A549 (cell line): ENCODE measurements at regions not wholly inside any gene's neighbourhood (a gene's known extent, or its start where the extent isn't known, plus 50 kb on each side); places are given as distances from the start of the nearest gene placed in this dataset.

Source experiments
- ATAC-seq, 2 experiments: fragments of 200-7000 bp in 1 of 2; fragments of >200 bp in 1 of 2; cut with Nextera tagmentation in 1 of 2; cut with Tn5 transposase in 1 of 2; 3 replicates each; pipeline versions ENCODE4 v1.8.0 to v1.9.1; 2018 to 2020; ENCODE audit warnings: mild to moderate bottlenecking in 1 of 2, moderate library complexity in 1 of 2
- CTCF ChIA-PET: fragments of 300-600 bp; sonication (Branson Sonifier 250); formaldehyde crosslinking; extraction: SDS; loops from one replicate; lab custom pipeline; 2021; ENCODE audit warnings: antibody characterized with exemption, inconsistent platforms; lab: Yijun Ruan, JAX
- POLR2A ChIA-PET: fragments of 350-600 bp; formaldehyde crosslinking; extraction: SDS; loops from one replicate; lab custom pipeline; 2021; ENCODE audit warnings: antibody characterized with exemption, inconsistent platforms; lab: Yijun Ruan, JAX
- DNase-seq, 2 experiments: peaks; one replicate each; pipeline versions ENCODE4 v3.0.0 to v3.0.0-alpha.2; 2011 to 2016; ENCODE audit warnings: low read depth in 1 of 2, low spot score in 1 of 2
- FAIRE-seq: peaks from 2 replicates; lab custom pipeline; 2011; peaks lifted over from hg19 to GRCh38; lab: Jason Lieb, UNC
- H3K27ac ChIP-seq, 2 experiments: fragments of >200 bp; sonication (Bioruptor Twin); formaldehyde crosslinking; 3 replicates each; pipeline ENCODE4 v1.5.1; 2016 to 2017
- H3K4me1 ChIP-seq: fragments of >200 bp; sonication (Bioruptor Twin); formaldehyde crosslinking; 3 replicates; pipeline ENCODE4 v1.6.1; 2016
- H3K4me2 ChIP-seq: fragments of >200 bp; sonication (Bioruptor Twin); formaldehyde crosslinking; 3 replicates; pipeline ENCODE4 v1.6.1; 2016
- H3K4me3 ChIP-seq: fragments of >200 bp; sonication (Bioruptor Twin); formaldehyde crosslinking; 3 replicates; pipeline ENCODE4 v1.5.1; 2016
- H3K9me3 ChIP-seq: fragments of >200 bp; sonication (Bioruptor Twin); formaldehyde crosslinking; 3 replicates; pipeline ENCODE4 v1.6.1; 2016
- ATOH8 ChIP-seq: fragments of 250-450 bp; sonication (Bioruptor Pico); IDR thresholded peaks from 2 replicates; pipeline ENCODE4 v1.5.0; 2020; ENCODE audit warnings: low read depth, mild to moderate bottlenecking, moderate library complexity
- BHLHE40 ChIP-seq: IDR thresholded peaks from 2 replicates; pipeline ENCODE4 v1.6.1; 2012; ENCODE audit warnings: low read depth, low read length, inconsistent platforms
- CBX2 ChIP-seq: fragments of 200-600 bp; sonication (generic); IDR thresholded peaks from 2 replicates; pipeline ENCODE4 v1.6.1; 2016; ENCODE audit warnings: low read depth, mild to moderate bottlenecking, borderline replicate concordance
- CEBPB ChIP-seq, 2 experiments: fragments of >200 bp in 1 of 2; sonication (Bioruptor Twin) in 1 of 2; formaldehyde crosslinking in 1 of 2; IDR thresholded peaks; 2 replicates each; pipeline ENCODE4 v1.6.1; 2012 to 2016
- CHD4 ChIP-seq: fragments of 200-600 bp; sonication (generic); IDR thresholded peaks from 2 replicates; pipeline ENCODE4 v1.6.1; 2016; ENCODE audit warnings: antibody characterized with exemption, mild to moderate bottlenecking, borderline replicate concordance
- E2F6 ChIP-seq: IDR thresholded peaks from 2 replicates; pipeline ENCODE4 v1.6.1; 2012; ENCODE audit warnings: low read depth, borderline replicate concordance
- EHF ChIP-seq: fragments of 250-450 bp; sonication (Bioruptor Pico); IDR thresholded peaks from 2 replicates; pipeline ENCODE4 v1.5.0; 2020; ENCODE audit warnings: mild to moderate bottlenecking
- EHMT2 ChIP-seq: fragments of 200-600 bp; sonication (generic); IDR thresholded peaks from 2 replicates; pipeline ENCODE4 v1.6.1; 2016; ENCODE audit warnings: antibody characterized with exemption, low read depth, mild to moderate bottlenecking, moderate library complexity
- EP300 ChIP-seq, 2 experiments: fragments of >200 bp; sonication (Bioruptor Twin); formaldehyde crosslinking; IDR thresholded peaks; 2 replicates in 1 of 2; 3 replicates in 1 of 2; pipeline ENCODE4 v1.6.1; 2016 to 2017
- ESRRA ChIP-seq: fragments of 150-350 bp; IDR thresholded peaks from 2 replicates; pipeline ENCODE4 v1.6.1; 2014; ENCODE audit warnings: mild to moderate bottlenecking, low read length, borderline replicate concordance
- GATA3 ChIP-seq: IDR thresholded peaks from 2 replicates; pipeline ENCODE4 v1.6.1; 2012; ENCODE audit warnings: borderline replicate concordance
- HDAC2 ChIP-seq: fragments of 200-600 bp; sonication (generic); IDR thresholded peaks from 2 replicates; pipeline ENCODE4 v1.6.1; 2016
- HES2 ChIP-seq: fragments of >200 bp; sonication (Bioruptor Twin); formaldehyde crosslinking; IDR thresholded peaks from 2 replicates; pipeline ENCODE4 v1.6.1; 2016
- HOXB13 ChIP-seq: fragments of 250-450 bp; sonication (Bioruptor Pico); IDR thresholded peaks from 2 replicates; pipeline ENCODE4 v1.5.0; 2020; ENCODE audit warnings: low read depth, mild to moderate bottlenecking, moderate library complexity
- HOXB5 ChIP-seq: fragments of 250-450 bp; sonication (Bioruptor Pico); IDR thresholded peaks from 2 replicates; pipeline ENCODE4 v1.5.0; 2020; ENCODE audit warnings: mild to moderate bottlenecking, moderate library complexity
- JUN ChIP-seq, 2 experiments: fragments of >200 bp; sonication (Bioruptor Twin); formaldehyde crosslinking; IDR thresholded peaks; 2 replicates in 1 of 2; 3 replicates in 1 of 2; pipeline ENCODE4 v1.6.1; 2016 to 2017
- JUNB ChIP-seq: fragments of >200 bp; sonication (Bioruptor Twin); formaldehyde crosslinking; IDR thresholded peaks from 2 replicates; pipeline ENCODE4 v1.6.1; 2016
- MAFK ChIP-seq: fragments of 450-650 bp; IDR thresholded peaks from 2 replicates; pipeline ENCODE4 v1.6.1; 2014; ENCODE audit not compliant: partially characterized antibody
- MAZ ChIP-seq: fragments of 150-350 bp; IDR thresholded peaks from 2 replicates; pipeline ENCODE4 v1.6.1; 2014; ENCODE audit warnings: antibody characterized with exemption, low read depth, low read length, borderline replicate concordance
- NFE2L2 ChIP-seq: fragments of 150-350 bp; conservative IDR thresholded peaks from 2 replicates; pipeline ENCODE4 v1.6.1; 2014; ENCODE audit warnings: low read length
- NR3C1 ChIP-seq: fragments of >200 bp; sonication (Bioruptor Twin); formaldehyde crosslinking; IDR thresholded peaks from 3 replicates; pipeline ENCODE4 v1.6.1; 2017
- POLR2AphosphoS2 ChIP-seq: conservative IDR thresholded peaks from 2 replicates; pipeline ENCODE4 v1.6.1; 2012; ENCODE audit warnings: low read length, improper control_type of control experiment, inconsistent platforms
- RARB ChIP-seq: fragments of 250-450 bp; sonication (Bioruptor Pico); IDR thresholded peaks from 2 replicates; pipeline ENCODE4 v1.8.0; 2021; ENCODE audit warnings: mild to moderate bottlenecking, moderate library complexity
- RCOR1 ChIP-seq: fragments of 150-350 bp; IDR thresholded peaks from 2 replicates; pipeline ENCODE4 v1.6.1; 2014; ENCODE audit warnings: antibody characterized with exemption, low read length, low read depth
- REST ChIP-seq: fragments of 200-600 bp; sonication (generic); IDR thresholded peaks from 2 replicates; pipeline ENCODE4 v1.6.1; 2016; ENCODE audit warnings: antibody characterized with exemption, mild to moderate bottlenecking, moderate library complexity
- SREBF2 ChIP-seq: fragments of 450-650 bp; IDR thresholded peaks from 2 replicates; pipeline ENCODE4 v1.6.1; 2014; ENCODE audit warnings: mild to moderate bottlenecking, moderate library complexity
- TP53 ChIP-seq: fragments of 250-450 bp; sonication (Bioruptor Pico); IDR thresholded peaks from 2 replicates; pipeline ENCODE4 v1.5.0; 2021; ENCODE audit warnings: mild to moderate bottlenecking, moderate library complexity
- ZNF302 ChIP-seq: fragments of 250-450 bp; sonication (Bioruptor Pico); IDR thresholded peaks from 2 replicates; pipeline ENCODE4 v1.9.0; 2021; ENCODE audit warnings: inconsistent platforms, mild to moderate bottlenecking, moderate library complexity
- WGBS: methylation state at CpG from one replicate; pipeline ENCODE4 v1.1.6; 2017; ENCODE audit errors: missing lambda C conversion rate; 5-methylcytosine and 5-hydroxymethylcytosine counted together

GRCh38 chr18:78171954-78172353 is 807.7 kb upstream of the SALL3 start:
- Histone ChIP-seq H3K4me3 (no peak overlapping the region), H3K4me2 (no peak overlapping the region), H3K27ac (no peak overlapping the region), H3K9me3 (no peaks in the 10 kb centered on the region), H3K4me1 (no peaks in the 10 kb centered on the region)
- POLR2A ChIA-PET = no interaction called here
- CTCF ChIA-PET = no interaction called here
- ATAC-seq = no peak
- whole genome bisulfite sequencing = 18% methylated on average over 6 of the region's 6 CpGs
- DNase-seq = no peak
- TF ChIP-seq ESRRA = no peak
- no peak for TF ChIP-seq TP53 (CRISPR knock-in tag)
- TF ChIP-seq POLR2AphosphoS2 = no peak
- no peak for TF ChIP-seq ATOH8 (CRISPR knock-in tag)
- no peak for TF ChIP-seq HOXB5
- TF ChIP-seq NR3C1 = no peak
- TF ChIP-seq HES2 = no peak
- no peak for TF ChIP-seq EHF
- TF ChIP-seq JUN (IDR thresholded peaks at IDR 0.05) = no peak
- no peak for TF ChIP-seq HOXB13 (CRISPR knock-in tag)
- no peak for TF ChIP-seq EP300 (IDR thresholded peaks at IDR 0.05)
- no peak for FAIRE-seq

GRCh38 chr18:78174737-78175136 is 804.9 kb upstream of the SALL3 start:
- no peak for DNase-seq
- Histone ChIP-seq H3K27ac (no peak overlapping the region), H3K4me3 (no peak overlapping the region), H3K9me3 (no peaks in the 10 kb centered on the region), H3K4me1 (no peaks in the 10 kb centered on the region), H3K4me2 (no peak overlapping the region)
- no peak for ATAC-seq
- CTCF ChIA-PET = no interaction called here
- FAIRE-seq = no peak
- no peak for TF ChIP-seq CBX2
- no peak for TF ChIP-seq EP300 (IDR thresholded peaks at IDR 0.05)
- no peak for TF ChIP-seq HOXB5
- no peak for TF ChIP-seq CEBPB (IDR thresholded peaks at IDR 0.05)
- no peak for TF ChIP-seq NFE2L2
- TF ChIP-seq REST = no peak
- TF ChIP-seq JUNB = no peak
- no peak for TF ChIP-seq JUN (IDR thresholded peaks at IDR 0.05)
- no peak for TF ChIP-seq ZNF302 (CRISPR knock-in tag)
- TF ChIP-seq GATA3 = no peak
- no peak for TF ChIP-seq MAZ
- no peak for TF ChIP-seq MAFK
- no peak for TF ChIP-seq EHF
- no peak for TF ChIP-seq E2F6
- POLR2A ChIA-PET = no interaction called here
- 62% methylated on average over 6 of the region's 14 CpGs for WGBS

- POLR2A ChIA-PET = no interaction called here
These were observed 800.8 kb upstream of the SALL3 start for GRCh38 chr18:78178812-78179211.

More at GRCh38 chr18:78178812-78179211, 800.8 kb upstream of the SALL3 start:
- no peak for FAIRE-seq
- H3K9me3 ChIP-seq = no peaks in the 10 kb centered on the region
- no peak for TF ChIP-seq HDAC2
- no peak for TF ChIP-seq MAZ
- TF ChIP-seq EHMT2 = no peak
- no peak for TF ChIP-seq CHD4
- TF ChIP-seq TP53 (CRISPR knock-in tag) = no peak
- TF ChIP-seq BHLHE40 = no peak
- no peak for TF ChIP-seq RARB (CRISPR knock-in tag)
- no peak for TF ChIP-seq JUNB
- no peak for TF ChIP-seq SREBF2
- TF ChIP-seq HES2 = no peak
- no peak for TF ChIP-seq RCOR1
- TF ChIP-seq, all 56 proteins: peak for 0
- CTCF ChIA-PET = no interaction called here
- Histone ChIP-seq H3K27ac (no peak overlapping the region), H3K4me3 (no peak overlapping the region), H3K4me2 (no peak overlapping the region), H3K4me1 (no peaks in the 10 kb centered on the region)
- ATAC-seq (no peak), DNase-seq (no peak)
- WGBS = 0% methylated on average over 4 of the region's 4 CpGs
